ENCODE measurements at regions not wholly inside any gene's neighbourhood (a gene's known extent, or its start where the extent isn't known, plus 50 kb on each side); places are given as distances from the start of the nearest gene placed in this dataset.

GRCh38 chr17:30589431-30589830 is 112.2 kb downstream of the GOSR1 start:
- Histone ChIP-seq H3K4me3 (ENCODE audit: control extremely low read depth in 1 of 5, extremely low read depth in 1 of 5, insufficient read depth in 1 of 5, low read depth in 2 of 5, low read length in 4 of 5) (no peak overlapping the region), H3K36me3 (replicated peaks in 1 of 2; ENCODE audit: control extremely low read depth in 1 of 2, control insufficient read depth in 1 of 2, extremely low read depth in 1 of 2, insufficient read depth in 2 of 2, low read length in 1 of 2) (no peaks in the 10 kb centered on the region), H3K9me3 (ENCODE audit: control extremely low read depth in 1 of 3, control insufficient read depth in 2 of 3, insufficient read depth in 1 of 3, low read length in 2 of 3) (no peaks in the 10 kb centered on the region), H3K4me2 (replicated peaks; ENCODE audit: low read depth, low read length, poor library complexity, severe bottlenecking) (no peak overlapping the region), H3K27ac (ENCODE audit: low read length in 2 of 2) (no peak overlapping the region), H3K79me2 (ENCODE audit: control insufficient read depth, insufficient read depth, low read length) (no peaks in the 10 kb centered on the region), H3K9ac (ENCODE audit: low read length) (no peak overlapping the region), H4K20me1 (ENCODE audit: control insufficient read depth, insufficient read depth, low read length, poor library complexity, severe bottlenecking) (no peaks in the 10 kb centered on the region), H3K4me1 (ENCODE audit: control insufficient read depth in 2 of 2, insufficient read depth in 2 of 2, low read length in 2 of 2) (no peaks in the 10 kb centered on the region), H3K27me3 (replicated peaks in 1 of 4; ENCODE audit: control extremely low read depth in 1 of 4, control insufficient read depth in 3 of 4, insufficient read depth in 4 of 4, low read length in 3 of 4) (no peaks in the 10 kb centered on the region), H2AFZ (ENCODE audit: insufficient read depth, low read depth, low read length, poor library complexity, severe bottlenecking) (no peak overlapping the region)
- H3K27me3 Mint-ChIP-seq, result no peaks in the 10 kb centered on the region
- H3K9me3 Mint-ChIP-seq (ENCODE audit: insufficient read depth), result no peaks in the 10 kb centered on the region
- ATAC-seq (ENCODE audit: low read depth), result no peak
- intact Hi-C loops (cut with micrococcal nuclease), result no loop called here
- 100% methylated on average over 1 of the region's 1 CpG for WGBS (ENCODE audit: insufficient coverage)
- ChIA-PET POLR2A (no interaction called here), CTCF (no interaction called here)
- H3K4me1 Mint-ChIP-seq, result no peaks in the 10 kb centered on the region
- H3K27ac Mint-ChIP-seq, result no peak overlapping the region
- no peak overlapping the region for H3K4me3 Mint-ChIP-seq
- DNase-seq, result no peak
- no peak for TF ChIP-seq EZH2 (IDR thresholded peaks at IDR 0.05; ENCODE audit: borderline replicate concordance, insufficient read depth, low read depth, low read length, poor library complexity, severe bottlenecking)

GRCh38 chr17:30588798-30589247 is 111.6 kb downstream of the GOSR1 start:
- no peak overlapping the region for H3K27ac Mint-ChIP-seq
- H3K9ac ChIP-seq (ENCODE audit: low read length), result no peak overlapping the region
- H3K9me3 ChIP-seq (ENCODE audit: control extremely low read depth in 1 of 3, control insufficient read depth in 2 of 3, insufficient read depth in 1 of 3, low read length in 2 of 3), result no peaks in the 10 kb centered on the region
- H3K9me3 Mint-ChIP-seq (ENCODE audit: insufficient read depth), result no peaks in the 10 kb centered on the region
- no peaks in the 10 kb centered on the region for H3K27me3 Mint-ChIP-seq
- H3K79me2 ChIP-seq (ENCODE audit: control insufficient read depth, insufficient read depth, low read length), result no peaks in the 10 kb centered on the region
- no peaks in the 10 kb centered on the region for H3K36me3 ChIP-seq (replicated peaks in 1 of 2; ENCODE audit: control extremely low read depth in 1 of 2, control insufficient read depth in 1 of 2, extremely low read depth in 1 of 2, insufficient read depth in 2 of 2, low read length in 1 of 2)
- no peak overlapping the region for H2AFZ ChIP-seq (ENCODE audit: insufficient read depth, low read depth, low read length, poor library complexity, severe bottlenecking)
- H3K27ac ChIP-seq (ENCODE audit: low read length in 2 of 2), result no peak overlapping the region
- H3K4me1 Mint-ChIP-seq, result no peaks in the 10 kb centered on the region
- H3K4me2 ChIP-seq (replicated peaks; ENCODE audit: low read depth, low read length, poor library complexity, severe bottlenecking), result no peak overlapping the region
- no peaks in the 10 kb centered on the region for H3K27me3 ChIP-seq (replicated peaks in 1 of 4; ENCODE audit: control extremely low read depth in 1 of 4, control insufficient read depth in 3 of 4, insufficient read depth in 4 of 4, low read length in 3 of 4)
- DNase-seq, result no peak
- no peaks in the 10 kb centered on the region for H4K20me1 ChIP-seq (ENCODE audit: control insufficient read depth, insufficient read depth, low read length, poor library complexity, severe bottlenecking)
- H3K4me3 ChIP-seq (ENCODE audit: control extremely low read depth in 1 of 5, extremely low read depth in 1 of 5, insufficient read depth in 1 of 5, low read depth in 2 of 5, low read length in 4 of 5), result no peak overlapping the region
- intact Hi-C loops (cut with micrococcal nuclease), result no loop called here
- ATAC-seq (ENCODE audit: low read depth), result no peak
- TF ChIP-seq CTCF (IDR thresholded peaks at IDR 0.05) (no peak), EZH2 (IDR thresholded peaks at IDR 0.05; ENCODE audit: borderline replicate concordance, insufficient read depth, low read depth, low read length, poor library complexity, severe bottlenecking) (no peak)
- ChIA-PET CTCF (no interaction called here), POLR2A (no interaction called here)
- H3K4me3 Mint-ChIP-seq, result no peak overlapping the region
- WGBS (ENCODE audit: insufficient coverage), result 95% methylated on average over 5 of the region's 7 CpGs
- no peaks in the 10 kb centered on the region for H3K4me1 ChIP-seq (ENCODE audit: control insufficient read depth in 2 of 2, insufficient read depth in 2 of 2, low read length in 2 of 2)
